Glutamatergic neuron (in vitro differentiated cells): ENCODE measurements at regions not wholly inside any gene's neighbourhood (a gene's known extent, or its start where the extent isn't known, plus 50 kb on each side); places are given as distances from the start of the nearest gene placed in this dataset.
"Not testable (repeated sequence)": the region's sequence is repeated elsewhere in the genome, so short reads cannot be mapped to it uniquely, and the experiment has no call there.

Experiments used
- DNase-seq: peaks from one replicate; pipeline ENCODE4 v3.0.0; 2022
- H3K27ac Mint-ChIP-seq: one replicate; pipeline ENCODE4 v1.8.0; 2020; ENCODE audit warnings: mild to moderate bottlenecking, mixed read lengths, inconsistent platforms; ENCODE audit not compliant: unreplicated experiment
- H3K27me3 Mint-ChIP-seq: one replicate; pipeline ENCODE4 v1.8.0; 2020; ENCODE audit warnings: mild to moderate bottlenecking, moderate library complexity, mixed read lengths, inconsistent platforms; ENCODE audit not compliant: unreplicated experiment
- H3K36me3 Mint-ChIP-seq: one replicate; pipeline ENCODE4 v1.8.0; 2020; ENCODE audit warnings: mild to moderate bottlenecking, mixed read lengths, inconsistent platforms; ENCODE audit not compliant: unreplicated experiment
- H3K4me1 Mint-ChIP-seq: one replicate; pipeline ENCODE4 v1.8.0; 2020; ENCODE audit warnings: mild to moderate bottlenecking, low read depth, mixed read lengths, inconsistent platforms; ENCODE audit not compliant: unreplicated experiment
- H3K4me3 Mint-ChIP-seq: one replicate; pipeline ENCODE4 v1.8.0; 2020; ENCODE audit warnings: mild to moderate bottlenecking, mixed read lengths, inconsistent platforms; ENCODE audit not compliant: unreplicated experiment
- H3K9me3 Mint-ChIP-seq: one replicate; pipeline ENCODE4 v1.8.0; 2020; ENCODE audit warnings: mild to moderate bottlenecking, moderate library complexity, mixed read lengths, inconsistent platforms; ENCODE audit not compliant: unreplicated experiment
- CTCF ChIP-seq: fragments of 200-600 bp; sonication (generic); IDR thresholded peaks from one replicate; pipeline ENCODE4 v1.5.0; 2021; ENCODE audit not compliant: partially characterized antibody, unreplicated experiment

GRCh38 chr16:46519063-46519462 is 102.1 kb downstream of the SHCBP1 start:
- Mint-ChIP-seq H3K36me3 (no peaks in the 10 kb centered on the region), H3K27ac (no peak overlapping the region), H3K9me3 (peaks cover 4% of the 10 kb centered on the region), H3K27me3 (no peaks in the 10 kb centered on the region), H3K4me1 (no peaks in the 10 kb centered on the region), H3K4me3 (no peak overlapping the region)
- no peak for TF ChIP-seq CTCF
- DNase-seq: no peak

GRCh38 chr16:46496701-46497100 is 124.5 kb downstream of the SHCBP1 start:
- H3K4me3 Mint-ChIP-seq: no peak overlapping the region
- no peaks in the 10 kb centered on the region for H3K36me3 Mint-ChIP-seq
- no peak overlapping the region for H3K27ac Mint-ChIP-seq
- TF ChIP-seq CTCF: no peak
- no peaks in the 10 kb centered on the region for H3K4me1 Mint-ChIP-seq
- peaks cover 3% of the 10 kb centered on the region for H3K9me3 Mint-ChIP-seq
- H3K27me3 Mint-ChIP-seq: no peaks in the 10 kb centered on the region
- DNase-seq: no peak

- Mint-ChIP-seq H3K27me3 (no peaks in the 10 kb centered on the region), H3K36me3 (peaks cover 6% of the 10 kb centered on the region), H3K9me3 (peaks cover 15% of the 10 kb centered on the region), H3K4me3 (no peak overlapping the region), H3K27ac (no peak overlapping the region), H3K4me1 (no peaks in the 10 kb centered on the region)
- DNase-seq: no peak
- no peak for TF ChIP-seq CTCF
Observed at GRCh38 chr16:46482895-46483294, 138.3 kb downstream of the SHCBP1 start.

- no peak for DNase-seq
- H3K36me3 Mint-ChIP-seq: peaks cover 6% of the 10 kb centered on the region
- H3K27ac Mint-ChIP-seq: no peak overlapping the region
- no peaks in the 10 kb centered on the region for H3K4me1 Mint-ChIP-seq
- peaks cover 3% of the 10 kb centered on the region for H3K27me3 Mint-ChIP-seq
- peaks cover 12% of the 10 kb centered on the region for H3K9me3 Mint-ChIP-seq
- H3K4me3 Mint-ChIP-seq: no peak overlapping the region
- no peak for TF ChIP-seq CTCF
Observed at GRCh38 chr16:46466239-46466638, 154.9 kb downstream of the SHCBP1 start.

- not testable (repeated sequence) for DNase-seq, H3K27ac Mint-ChIP-seq, H3K27me3 Mint-ChIP-seq, H3K36me3 Mint-ChIP-seq, H3K4me3 Mint-ChIP-seq, H3K4me1 Mint-ChIP-seq
- peaks cover 11% of the 10 kb centered on the region for H3K9me3 Mint-ChIP-seq
Observed at GRCh38 chr16:46454801-46455200, 166.4 kb downstream of the SHCBP1 start.
